Karpas-422 (cell line): ENCODE measurements at regions not wholly inside any gene's neighbourhood (a gene's known extent, or its start where the extent isn't known, plus 50 kb on each side); places are given as distances from the start of the nearest gene placed in this dataset.

Experiments
- DNase-seq: peaks from one replicate; pipeline ENCODE4 v3.0.0-alpha.2; 2015
- H2AFZ ChIP-seq: fragments of 200-600 bp; sonication (generic); 2 replicates; pipeline ENCODE4 v1.6.1; 2014; ENCODE audit warnings: antibody characterized with exemption, low read length, mixed read lengths
- H3K27ac ChIP-seq: fragments of 200-600 bp; sonication (generic); 2 replicates; pipeline ENCODE4 v1.5.1; 2014; ENCODE audit warnings: mild to moderate bottlenecking, low read length, moderate library complexity
- H3K27me3 ChIP-seq: fragments of 200-600 bp; sonication (generic); 2 replicates; pipeline ENCODE4 v1.6.1; 2014; ENCODE audit warnings: low read length, mixed read lengths
- H3K36me3 ChIP-seq: fragments of 200-600 bp; sonication (generic); 2 replicates; pipeline ENCODE4 v1.6.1; 2014; ENCODE audit warnings: low read length, mixed read lengths; ENCODE audit not compliant: insufficient read depth
- H3K4me1 ChIP-seq: fragments of 200-600 bp; sonication (generic); 2 replicates; pipeline ENCODE4 v1.6.1; 2014; ENCODE audit warnings: mild to moderate bottlenecking, low read length, mixed read lengths
- H3K4me2 ChIP-seq: fragments of 200-600 bp; sonication (generic); 2 replicates; pipeline ENCODE4 v1.6.1; 2014; ENCODE audit warnings: low read length, low read depth, mild to moderate bottlenecking; ENCODE audit not compliant: poor library complexity, severe bottlenecking
- H3K4me3 ChIP-seq: fragments of 200-600 bp; sonication (generic); 2 replicates; pipeline ENCODE4 v1.5.1; 2014; ENCODE audit warnings: mild to moderate bottlenecking, antibody characterized with exemption, low read length, mixed read lengths
- H3K79me2 ChIP-seq: fragments of 200-600 bp; sonication (generic); 2 replicates; pipeline ENCODE4 v1.6.1; 2014; ENCODE audit warnings: mild to moderate bottlenecking, low read length, mixed read lengths
- H3K9ac ChIP-seq: fragments of 200-600 bp; sonication (generic); 2 replicates; pipeline ENCODE4 v1.6.0; 2014; ENCODE audit warnings: low read length
- H3K9me2 ChIP-seq: fragments of 200-600 bp; sonication (generic), shearing (Covaris generic); replicated peaks from 2 replicates; pipeline ENCODE4 v1.6.0; 2014; ENCODE audit warnings: mild to moderate bottlenecking, low read length, moderate library complexity; ENCODE audit not compliant: insufficient read depth
- H3K9me3 ChIP-seq: fragments of 300-700, 200-600 bp; sonication (generic); 2 replicates; pipeline ENCODE4 v1.6.1; 2014; ENCODE audit warnings: low read length, mixed read lengths
- H4K20me1 ChIP-seq: fragments of 200-600 bp; sonication (generic); 2 replicates; pipeline ENCODE4 v1.6.1; 2014; ENCODE audit warnings: mild to moderate bottlenecking, antibody characterized with exemption, low read length, low read depth; ENCODE audit not compliant: insufficient read depth

- no peaks in the 10 kb centered on the region for H3K9me2 ChIP-seq
- H4K20me1 ChIP-seq = no peaks in the 10 kb centered on the region
- no peaks in the 10 kb centered on the region for H3K27me3 ChIP-seq
Observed at GRCh38 chr5:9919306-9920030, 289.3 kb upstream of the TAS2R1 start.

DNA sequence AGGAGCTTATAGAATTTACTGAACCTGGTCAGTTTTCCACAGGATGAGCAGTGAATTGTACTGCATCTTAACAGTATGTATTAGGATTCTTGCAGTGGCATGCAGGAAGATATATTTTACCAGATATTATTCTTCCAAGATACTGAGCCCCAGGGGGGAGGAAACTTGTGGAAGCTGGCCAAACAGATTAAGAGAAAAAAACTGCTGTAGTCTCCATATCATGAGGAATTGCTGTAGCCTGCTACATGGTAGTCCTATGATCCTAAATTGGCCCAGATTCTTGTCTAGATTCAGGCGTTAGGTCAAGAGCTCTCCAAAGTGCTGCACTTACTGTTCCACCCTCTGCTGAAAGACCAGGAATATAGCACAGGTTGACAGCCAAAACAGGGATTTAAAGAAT, 275.5 kb upstream of the TAS2R1 start:
- no peaks in the 10 kb centered on the region for H3K9me3 ChIP-seq
- no peak for DNase-seq
- H3K9ac ChIP-seq = no peak overlapping the region
- no peaks in the 10 kb centered on the region for H3K9me2 ChIP-seq
- H3K4me3 ChIP-seq = no peak overlapping the region
- H4K20me1 ChIP-seq = no peaks in the 10 kb centered on the region
- no peaks in the 10 kb centered on the region for H3K27me3 ChIP-seq
- H3K4me2 ChIP-seq = no peak overlapping the region
- H2AFZ ChIP-seq = no peak overlapping the region
- H3K36me3 ChIP-seq = no peaks in the 10 kb centered on the region
- H3K27ac ChIP-seq = no peak overlapping the region
- H3K79me2 ChIP-seq = no peaks in the 10 kb centered on the region
- H3K4me1 ChIP-seq = no peaks in the 10 kb centered on the region

More at GRCh38 chr5:9919306-9920030, 289.3 kb upstream of the TAS2R1 start:
- no peak for DNase-seq
- Histone ChIP-seq H3K4me1 (no peaks in the 10 kb centered on the region), H3K4me3 (no peak overlapping the region), H3K9me3 (peaks cover 9% of the 10 kb centered on the region), H3K9ac (no peak overlapping the region), H3K27ac (no peak overlapping the region), H2AFZ (no peak overlapping the region), H3K4me2 (no peak overlapping the region), H3K79me2 (no peaks in the 10 kb centered on the region), H3K36me3 (no peaks in the 10 kb centered on the region)

GRCh38 chr5:9903801-9904200, 273.6 kb upstream of the TAS2R1 start:
- Histone ChIP-seq H3K9ac (no peak overlapping the region), H3K9me3 (no peaks in the 10 kb centered on the region), H3K36me3 (no peaks in the 10 kb centered on the region), H3K4me3 (no peak overlapping the region), H4K20me1 (no peaks in the 10 kb centered on the region), H3K4me2 (no peak overlapping the region), H2AFZ (no peak overlapping the region), H3K27ac (no peak overlapping the region), H3K27me3 (no peaks in the 10 kb centered on the region), H3K9me2 (no peaks in the 10 kb centered on the region), H3K4me1 (no peaks in the 10 kb centered on the region), H3K79me2 (no peaks in the 10 kb centered on the region)
- no peak for DNase-seq

DNA sequence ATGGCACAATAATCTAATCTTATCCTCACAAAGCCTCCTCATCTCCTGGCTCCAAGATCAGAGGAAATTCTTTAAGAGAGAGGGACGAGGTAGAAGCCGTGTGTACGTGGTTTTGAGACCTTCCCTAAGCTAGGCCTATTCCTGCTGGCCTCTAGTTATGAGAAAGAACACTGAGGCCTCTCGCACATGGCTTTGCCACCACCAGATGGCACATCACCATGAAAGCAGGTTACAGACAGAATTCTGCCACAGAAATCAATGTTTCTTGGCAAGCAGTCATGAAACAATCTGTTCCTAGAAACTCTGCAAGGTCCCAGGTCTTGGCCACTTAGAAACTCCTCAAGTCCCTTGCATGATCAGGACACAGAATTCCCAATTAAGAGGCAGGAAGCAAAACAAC, 268.2 kb upstream of the TAS2R1 start:
- Histone ChIP-seq H3K27ac (no peak overlapping the region), H3K4me2 (no peak overlapping the region), H3K79me2 (no peaks in the 10 kb centered on the region), H2AFZ (no peak overlapping the region), H3K9me3 (no peaks in the 10 kb centered on the region), H3K4me3 (no peak overlapping the region), H3K36me3 (no peaks in the 10 kb centered on the region), H3K9ac (no peak overlapping the region), H3K27me3 (no peaks in the 10 kb centered on the region), H3K9me2 (no peaks in the 10 kb centered on the region), H3K4me1 (no peaks in the 10 kb centered on the region), H4K20me1 (no peaks in the 10 kb centered on the region)
- peak; percentile 57 for DNase-seq

- H3K36me3 ChIP-seq = no peaks in the 10 kb centered on the region
- no peaks in the 10 kb centered on the region for H3K79me2 ChIP-seq
- no peak overlapping the region for H2AFZ ChIP-seq
- no peaks in the 10 kb centered on the region for H3K9me2 ChIP-seq
- DNase-seq = no peak
- no peaks in the 10 kb centered on the region for H3K9me3 ChIP-seq
- H4K20me1 ChIP-seq = no peaks in the 10 kb centered on the region
- H3K4me3 ChIP-seq = no peak overlapping the region
- H3K4me2 ChIP-seq = no peak overlapping the region
- H3K27me3 ChIP-seq = no peaks in the 10 kb centered on the region
- H3K9ac ChIP-seq = no peak overlapping the region
- no peak overlapping the region for H3K27ac ChIP-seq
- H3K4me1 ChIP-seq = no peaks in the 10 kb centered on the region
Observed at GRCh38 chr5:9895302-9895645, 265.1 kb upstream of the TAS2R1 start.

- Histone ChIP-seq H3K4me1 (no peaks in the 10 kb centered on the region), H3K27ac (no peak overlapping the region), H2AFZ (no peak overlapping the region), H3K9me2 (no peaks in the 10 kb centered on the region), H3K79me2 (no peaks in the 10 kb centered on the region), H3K9me3 (no peaks in the 10 kb centered on the region), H3K9ac (no peak overlapping the region), H3K4me2 (no peak overlapping the region), H3K4me3 (no peak overlapping the region), H3K36me3 (no peaks in the 10 kb centered on the region), H4K20me1 (no peaks in the 10 kb centered on the region), H3K27me3 (no peaks in the 10 kb centered on the region)
- no peak for DNase-seq
Observed at GRCh38 chr5:9894571-9895301, 264.6 kb upstream of the TAS2R1 start.

DNA sequence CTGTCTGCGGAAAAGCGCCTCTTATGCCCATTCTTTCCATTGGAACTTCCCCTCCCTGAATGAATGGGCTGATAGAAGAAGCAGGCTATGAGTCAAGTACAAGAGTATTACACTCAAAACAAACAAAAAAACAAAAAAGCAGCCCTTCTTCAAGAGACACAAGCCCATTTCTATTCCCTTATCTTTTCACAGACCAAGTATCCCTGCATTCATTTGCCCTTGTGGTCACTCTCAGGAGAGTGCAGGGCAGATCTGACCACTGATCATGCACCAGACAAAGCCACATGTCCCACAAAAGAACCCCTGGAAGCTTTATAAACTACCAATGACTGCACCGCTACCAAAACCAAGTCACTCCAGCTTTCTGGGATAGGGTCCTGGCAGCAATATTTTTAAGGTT, 262.5 kb upstream of the TAS2R1 start:
- Histone ChIP-seq H3K4me1 (no peaks in the 10 kb centered on the region), H2AFZ (no peak overlapping the region), H3K4me2 (no peak overlapping the region), H3K4me3 (no peak overlapping the region), H3K9ac (no peak overlapping the region), H3K27me3 (no peaks in the 10 kb centered on the region), H3K9me3 (no peaks in the 10 kb centered on the region), H3K79me2 (no peaks in the 10 kb centered on the region), H3K36me3 (no peaks in the 10 kb centered on the region), H4K20me1 (no peaks in the 10 kb centered on the region), H3K27ac (no peak overlapping the region), H3K9me2 (no peaks in the 10 kb centered on the region)
- DNase-seq = no peak

DNA sequence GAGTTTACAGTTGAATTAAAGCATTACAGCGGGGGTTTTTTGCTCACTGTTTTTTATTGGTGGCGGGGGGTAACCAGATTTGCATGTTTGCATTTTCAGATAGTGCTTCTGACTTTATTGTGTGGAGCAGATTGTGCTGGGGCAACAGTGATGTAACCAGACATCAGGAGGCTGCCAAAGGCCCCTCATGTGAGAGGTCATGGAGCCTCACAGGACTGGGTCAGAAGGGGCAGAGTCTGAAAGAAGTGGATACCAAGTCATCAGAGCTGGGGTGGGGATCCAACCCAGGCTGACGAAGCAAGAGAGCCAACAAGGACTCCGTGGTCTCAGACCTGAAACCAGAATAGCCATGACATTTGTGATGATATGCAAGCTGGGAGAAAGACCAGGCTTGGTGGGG, 259.4 kb upstream of the TAS2R1 start:
- Histone ChIP-seq H3K9me3 (no peaks in the 10 kb centered on the region), H3K4me3 (no peak overlapping the region), H2AFZ (no peak overlapping the region), H3K36me3 (no peaks in the 10 kb centered on the region), H3K9ac (no peak overlapping the region), H4K20me1 (no peaks in the 10 kb centered on the region), H3K4me1 (no peaks in the 10 kb centered on the region), H3K4me2 (no peak overlapping the region), H3K27me3 (no peaks in the 10 kb centered on the region), H3K27ac (no peak overlapping the region), H3K9me2 (no peaks in the 10 kb centered on the region), H3K79me2 (no peaks in the 10 kb centered on the region)
- no peak for DNase-seq
